ENCODE measurements at regions not wholly inside any gene's neighbourhood (a gene's known extent, or its start where the extent isn't known, plus 50 kb on each side); places are given as distances from the start of the nearest gene placed in this dataset.
"Not testable (repeated sequence)": the region's sequence is repeated elsewhere in the genome, so short reads cannot be mapped to it uniquely, and the experiment has no call there.

DNA sequence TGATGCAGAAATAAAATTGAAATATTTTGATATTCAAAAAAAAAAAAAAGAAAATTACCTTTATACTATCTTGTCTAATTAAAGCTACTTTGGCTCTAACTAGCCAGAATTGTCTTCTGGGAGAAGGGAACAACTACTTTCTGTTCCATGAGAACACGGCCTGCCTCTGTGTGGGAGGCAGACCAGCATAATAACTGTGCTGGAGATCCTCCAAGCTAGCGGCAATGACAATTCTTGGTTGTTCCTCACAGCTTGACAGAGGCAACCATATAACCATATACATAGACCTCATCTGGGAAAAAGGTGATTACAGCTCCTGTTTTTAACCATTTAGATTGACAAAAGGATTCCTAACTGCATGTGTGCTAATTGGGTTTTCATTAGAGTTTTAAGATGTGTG lies 95.7 kb downstream of the RBMX2 start:
- Histone ChIP-seq H3K27me3 (no peaks in the 10 kb centered on the region), H3K36me3 (no peaks in the 10 kb centered on the region), H3K9me3 (no peaks in the 10 kb centered on the region), H3K4me1 (no peaks in the 10 kb centered on the region), H3K27ac (replicated peaks in 1 of 4) (no peak overlapping the region), H3K4me3 (no peak overlapping the region)
- no peak for DNase-seq (ENCODE audit: extremely low spot score)
- no peak for TF ChIP-seq POLR2A (IDR thresholded peaks at IDR 0.05; ENCODE audit: low read depth)
- 46% methylated on average over 2 of the region's 2 CpGs for WGBS
- intact Hi-C loops (cut with DNase I): no loop called here

DNA sequence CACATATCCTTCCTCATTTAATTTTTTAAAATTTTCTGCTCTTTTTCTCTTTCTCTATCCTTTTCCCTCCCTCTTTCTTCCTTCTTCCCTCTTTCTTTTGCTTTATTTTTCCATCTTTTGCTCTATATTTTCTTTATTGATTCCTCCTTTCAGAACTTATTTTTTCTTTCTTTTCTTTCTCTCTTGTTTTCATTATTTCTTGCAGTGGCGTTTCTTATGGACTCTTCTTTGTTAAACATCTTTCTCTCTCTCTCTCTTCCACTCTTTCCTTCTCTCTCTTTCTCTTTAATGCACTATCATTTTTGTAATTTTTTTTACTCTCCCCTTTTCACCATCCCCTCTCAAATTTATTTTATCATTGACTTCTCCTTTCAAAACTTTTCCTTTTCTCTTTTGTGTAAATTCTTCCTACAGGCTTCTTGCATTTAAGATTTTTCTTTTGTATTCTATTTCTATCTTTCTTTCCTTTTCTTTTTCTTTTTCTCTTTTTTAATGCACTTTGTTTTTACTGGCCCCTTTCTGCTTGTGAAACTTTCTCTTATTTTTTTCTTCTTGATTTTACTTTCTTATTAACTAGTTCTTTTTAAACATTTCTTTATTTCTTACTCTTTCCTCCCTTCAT lies 97.0 kb downstream of the RBMX2 start:
- Histone ChIP-seq H3K9me3 (no peaks in the 10 kb centered on the region), H3K4me1 (no peaks in the 10 kb centered on the region), H3K27me3 (no peaks in the 10 kb centered on the region), H3K36me3 (no peaks in the 10 kb centered on the region), H3K4me3 (no peak overlapping the region), H3K27ac (replicated peaks in 1 of 4) (no peak overlapping the region)
- TF ChIP-seq POLR2A (IDR thresholded peaks at IDR 0.05; ENCODE audit: low read depth) (no peak), POLR2AphosphoS5 (IDR thresholded peaks at IDR 0.05) (no peak), EP300 (IDR thresholded peaks at IDR 0.05) (no peak)
- TF ChIP-seq, protein P1, sequence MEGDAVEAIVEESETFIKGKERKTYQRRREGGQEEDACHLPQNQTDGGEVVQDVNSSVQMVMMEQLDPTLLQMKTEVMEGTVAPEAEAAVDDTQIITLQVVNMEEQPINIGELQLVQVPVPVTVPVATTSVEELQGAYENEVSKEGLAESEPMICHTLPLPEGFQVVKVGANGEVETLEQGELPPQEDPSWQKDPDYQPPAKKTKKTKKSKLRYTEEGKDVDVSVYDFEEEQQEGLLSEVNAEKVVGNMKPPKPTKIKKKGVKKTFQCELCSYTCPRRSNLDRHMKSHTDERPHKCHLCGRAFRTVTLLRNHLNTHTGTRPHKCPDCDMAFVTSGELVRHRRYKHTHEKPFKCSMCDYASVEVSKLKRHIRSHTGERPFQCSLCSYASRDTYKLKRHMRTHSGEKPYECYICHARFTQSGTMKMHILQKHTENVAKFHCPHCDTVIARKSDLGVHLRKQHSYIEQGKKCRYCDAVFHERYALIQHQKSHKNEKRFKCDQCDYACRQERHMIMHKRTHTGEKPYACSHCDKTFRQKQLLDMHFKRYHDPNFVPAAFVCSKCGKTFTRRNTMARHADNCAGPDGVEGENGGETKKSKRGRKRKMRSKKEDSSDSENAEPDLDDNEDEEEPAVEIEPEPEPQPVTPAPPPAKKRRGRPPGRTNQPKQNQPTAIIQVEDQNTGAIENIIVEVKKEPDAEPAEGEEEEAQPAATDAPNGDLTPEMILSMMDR (IDR thresholded peaks at IDR 0.05): no peak
- intact Hi-C loops (cut with DNase I): no loop called here
- DNase-seq (ENCODE audit: extremely low spot score): no peak
- 71% methylated on average over 1 of the region's 1 CpG for WGBS

- WGBS: 76% methylated on average over 3 of the region's 3 CpGs
- Histone ChIP-seq H3K4me1 (no peaks in the 10 kb centered on the region), H3K9me3 (no peaks in the 10 kb centered on the region), H3K4me3 (no peak overlapping the region), H3K27ac (replicated peaks in 1 of 4) (no peak overlapping the region), H3K36me3 (no peaks in the 10 kb centered on the region), H3K27me3 (no peaks in the 10 kb centered on the region)
- no peak for DNase-seq (ENCODE audit: extremely low spot score)
- TF ChIP-seq, protein P1 (IDR thresholded peaks at IDR 0.05): no peak
- TF ChIP-seq POLR2AphosphoS5 (IDR thresholded peaks at IDR 0.05) (no peak), POLR2A (IDR thresholded peaks at IDR 0.05; ENCODE audit: low read depth) (no peak), EP300 (IDR thresholded peaks at IDR 0.05) (no peak)
- intact Hi-C loops (cut with DNase I): no loop called here
Observed at GRCh38 chrX:130502016-130502570, 100.3 kb downstream of the RBMX2 start.

GRCh38 chrX:130504019-130504418 lies 102.2 kb downstream of the RBMX2 start:
- Histone ChIP-seq H3K27ac (replicated peaks in 1 of 4) (no peak overlapping the region), H3K4me1 (no peaks in the 10 kb centered on the region), H3K4me3 (no peak overlapping the region), H3K9me3 (no peaks in the 10 kb centered on the region), H3K36me3 (no peaks in the 10 kb centered on the region), H3K27me3 (no peaks in the 10 kb centered on the region)
- intact Hi-C loops (cut with DNase I): no loop called here
- WGBS: 90% methylated on average over 2 of the region's 2 CpGs
- DNase-seq (ENCODE audit: extremely low spot score): no peak
- TF ChIP-seq, protein P1 (IDR thresholded peaks at IDR 0.05): no peak
- TF ChIP-seq EP300 (IDR thresholded peaks at IDR 0.05) (no peak), POLR2AphosphoS5 (IDR thresholded peaks at IDR 0.05) (no peak), POLR2A (IDR thresholded peaks at IDR 0.05; ENCODE audit: low read depth) (no peak)

DNA sequence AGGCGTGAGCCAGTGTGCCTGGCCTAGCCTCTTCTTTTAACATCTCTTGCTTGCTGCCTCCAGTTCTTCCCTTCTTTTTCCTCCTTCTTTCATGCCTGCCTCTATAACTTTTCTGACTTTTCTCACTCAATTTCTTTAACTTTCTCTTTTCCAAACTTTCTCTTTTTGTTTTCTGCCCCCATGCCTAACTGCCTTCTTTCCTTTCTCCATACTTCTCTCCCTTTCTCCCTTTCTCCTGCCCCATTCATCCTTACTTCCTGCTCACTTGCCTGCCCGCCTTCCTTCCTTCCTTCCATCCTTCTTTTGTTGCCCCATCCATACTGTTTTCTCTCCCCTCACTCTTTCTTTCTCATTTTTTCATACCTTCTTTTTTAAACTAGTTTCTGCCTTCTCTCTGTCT lies 105.2 kb downstream of the RBMX2 start:
- H3K4me3 ChIP-seq: no peak overlapping the region
- H3K36me3 ChIP-seq: no peaks in the 10 kb centered on the region
- DNase-seq (ENCODE audit: extremely low spot score): no peak
- intact Hi-C loops (cut with DNase I): no loop called here
- H3K4me1 ChIP-seq: no peaks in the 10 kb centered on the region
- 77% methylated on average over 2 of the region's 2 CpGs for WGBS
- no peak overlapping the region for H3K27ac ChIP-seq (replicated peaks in 1 of 4)
- H3K9me3 ChIP-seq: no peaks in the 10 kb centered on the region
- no peaks in the 10 kb centered on the region for H3K27me3 ChIP-seq
- TF ChIP-seq POLR2AphosphoS5 (IDR thresholded peaks at IDR 0.05): no peak
- TF ChIP-seq POLR2A (IDR thresholded peaks at IDR 0.05; ENCODE audit: low read depth): no peak
- no peak for TF ChIP-seq EP300 (IDR thresholded peaks at IDR 0.05)
- TF ChIP-seq, protein P1 (IDR thresholded peaks at IDR 0.05): no peak

DNA sequence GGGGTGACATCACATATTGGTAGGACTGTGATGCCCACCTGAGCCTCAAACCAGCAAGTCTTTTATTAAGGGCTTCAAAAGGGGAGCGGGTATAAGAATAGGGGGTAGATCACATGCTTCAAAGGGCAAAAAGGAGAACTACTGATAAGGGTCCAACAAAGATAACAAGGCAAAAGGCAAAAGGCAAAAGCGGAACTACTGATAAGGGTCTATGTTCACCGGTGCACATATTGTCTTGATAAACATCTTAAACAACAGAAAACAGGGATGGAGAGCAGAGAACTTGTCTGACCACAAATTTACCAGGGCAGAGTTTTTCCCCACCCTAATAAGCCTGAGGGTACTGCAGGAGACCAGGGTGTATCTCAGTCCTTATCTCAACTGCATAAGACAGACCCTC lies 110.7 kb downstream of the RBMX2 start:
- intact Hi-C loops (cut with DNase I): not testable (repeated sequence)

More for the DNA sequence above, 110.7 kb downstream of the RBMX2 start:
- H3K4me3 ChIP-seq; H3K36me3 ChIP-seq; H3K27ac ChIP-seq (replicated peaks in 1 of 4); H3K9me3 ChIP-seq; DNase-seq (ENCODE audit: extremely low spot score); H3K4me1 ChIP-seq; H3K27me3 ChIP-seq: not testable (repeated sequence)
- WGBS: 76% methylated on average over 3 of the region's 3 CpGs
